Right kidney (tissue), 1 donor: ENCODE measurements at regions not wholly inside any gene's neighbourhood (a gene's known extent, or its start where the extent isn't known, plus 50 kb on each side); places are given as distances from the start of the nearest gene placed in this dataset.

Source experiments
- DNase-seq: peaks from one replicate; pipeline ENCODE4 v3.0.0-alpha.2; 2016

GRCh38 chr4:79540143-79540542 lies 132.1 kb upstream of the GK2 start:
- DNase-seq, result no peak

- no peak for DNase-seq
Measured at GRCh38 chr4:79535516-79535915, 127.5 kb upstream of the GK2 start.

GRCh38 chr4:79528241-79528706 lies 120.2 kb upstream of the GK2 start:
- no peak for DNase-seq

- DNase-seq, result no peak
Measured at GRCh38 chr4:79526641-79527565, 118.9 kb upstream of the GK2 start.

- no peak for DNase-seq
Measured at GRCh38 chr4:79516114-79516513, 108.1 kb upstream of the GK2 start.

- DNase-seq, result no peak
Measured at GRCh38 chr4:79514621-79515329, 106.7 kb upstream of the GK2 start.

GRCh38 chr4:79513576-79513975 lies 105.5 kb upstream of the GK2 start:
- no peak for DNase-seq

- no peak for DNase-seq
Measured at GRCh38 chr4:79512363-79512762, 104.3 kb upstream of the GK2 start.

- no peak for DNase-seq
Measured at GRCh38 chr4:79502081-79502480, 94.1 kb upstream of the GK2 start.

GRCh38 chr4:79498282-79498681 lies 90.3 kb upstream of the GK2 start:
- no peak for DNase-seq

- no peak for DNase-seq
Measured at GRCh38 chr4:79497001-79497400, 89.0 kb upstream of the GK2 start.

GRCh38 chr4:79495447-79495846 lies 87.4 kb upstream of the GK2 start:
- DNase-seq, result no peak

- no peak for DNase-seq
Measured at GRCh38 chr4:79492148-79492547, 84.1 kb upstream of the GK2 start.

- no peak for DNase-seq
Measured at GRCh38 chr4:79489506-79489905, 81.5 kb upstream of the GK2 start.

GRCh38 chr4:79476196-79476595 lies 68.2 kb upstream of the GK2 start:
- DNase-seq, result no peak

- DNase-seq, result no peak
Measured at GRCh38 chr4:79473439-79473724, 65.4 kb upstream of the GK2 start.

- no peak for DNase-seq
Measured at GRCh38 chr4:79472693-79473438, 64.8 kb upstream of the GK2 start.

- DNase-seq, result no peak
Measured at GRCh38 chr4:79472036-79472435, 64.0 kb upstream of the GK2 start.

- DNase-seq, result no peak
Measured at GRCh38 chr4:79471309-79471708, 63.3 kb upstream of the GK2 start.

GRCh38 chr4:79467246-79467932 lies 59.4 kb upstream of the GK2 start:
- no peak for DNase-seq

GRCh38 chr4:79466621-79467020 lies 58.6 kb upstream of the GK2 start:
- no peak for DNase-seq
